Globus pallidus (tissue), 1 donor: ENCODE measurements at regions not wholly inside any gene's neighbourhood (a gene's known extent, or its start where the extent isn't known, plus 50 kb on each side); places are given as distances from the start of the nearest gene placed in this dataset.
A peak's percentile ranks its signal among the peaks of the same experiment; 100 is the strongest.

ENCODE experiments used
- DNase-seq: peaks from one replicate; pipeline ENCODE4 v3.0.0-alpha.2; 2015; ENCODE audit warnings: low spot score

- no peak for DNase-seq
These were observed 74.3 kb downstream of the ANKRD7 start for GRCh38 chr7:118298771-118299170.

DNA sequence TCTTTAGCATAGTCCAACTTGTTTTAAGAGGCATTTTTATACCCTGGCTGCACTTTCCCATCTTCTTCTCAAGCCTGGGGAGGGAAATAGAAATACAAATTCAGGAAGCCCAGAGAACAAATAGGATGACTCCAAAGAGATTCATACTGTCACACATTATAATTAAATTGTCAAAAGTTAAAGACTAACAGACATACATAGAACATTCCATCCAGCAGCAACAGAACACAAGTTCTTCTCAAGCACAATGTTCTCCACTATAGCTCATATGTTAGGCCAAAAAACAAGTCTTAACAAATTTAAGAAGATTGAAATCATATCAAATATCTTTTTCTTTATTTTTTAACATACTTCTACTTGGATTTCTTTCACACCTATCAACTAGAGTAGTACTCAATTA, 75.7 kb downstream of the ANKRD7 start:
- no peak for DNase-seq

DNA sequence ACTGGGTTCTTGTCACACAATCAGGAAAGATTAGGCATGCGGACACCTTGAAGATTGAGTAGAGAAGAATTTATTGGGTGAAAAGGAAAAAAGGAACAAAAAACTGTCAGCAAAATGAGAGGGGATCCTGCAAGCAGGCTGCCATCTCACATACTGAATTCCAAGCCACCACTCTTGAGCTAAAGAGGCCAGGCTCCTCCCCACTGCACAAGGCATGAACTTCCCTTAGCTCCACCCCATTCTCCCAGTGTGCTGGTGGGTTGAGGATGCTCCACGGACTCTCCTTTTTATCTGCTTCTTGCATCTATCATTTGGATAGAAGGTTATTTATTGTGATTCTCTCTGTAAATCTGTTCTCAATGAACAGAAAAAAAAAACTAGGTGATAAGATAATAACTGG, 79.6 kb downstream of the ANKRD7 start:
- DNase-seq = no peak

- DNase-seq = no peak
These were observed 81.2 kb downstream of the ANKRD7 start for GRCh38 chr7:118305671-118306070.

DNA sequence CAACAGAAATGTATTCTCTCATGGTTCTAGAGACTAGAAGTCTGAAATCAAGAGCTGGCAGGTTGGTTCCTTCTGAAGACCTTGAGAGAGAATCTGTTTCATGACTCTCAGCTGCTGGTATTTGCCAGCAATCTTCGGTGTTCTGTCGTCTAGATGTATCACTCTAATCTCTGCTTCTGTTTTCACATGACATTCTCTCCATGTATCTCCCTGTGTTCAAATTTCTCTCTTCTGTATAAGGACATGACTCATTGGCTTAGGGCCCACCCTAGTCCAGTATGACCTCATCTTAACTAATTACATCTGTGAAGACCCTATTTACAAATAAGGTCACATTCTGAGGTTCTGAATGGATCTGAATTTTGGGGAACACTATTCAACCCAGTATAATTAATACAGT, 82.3 kb downstream of the ANKRD7 start:
- no peak for DNase-seq

DNA sequence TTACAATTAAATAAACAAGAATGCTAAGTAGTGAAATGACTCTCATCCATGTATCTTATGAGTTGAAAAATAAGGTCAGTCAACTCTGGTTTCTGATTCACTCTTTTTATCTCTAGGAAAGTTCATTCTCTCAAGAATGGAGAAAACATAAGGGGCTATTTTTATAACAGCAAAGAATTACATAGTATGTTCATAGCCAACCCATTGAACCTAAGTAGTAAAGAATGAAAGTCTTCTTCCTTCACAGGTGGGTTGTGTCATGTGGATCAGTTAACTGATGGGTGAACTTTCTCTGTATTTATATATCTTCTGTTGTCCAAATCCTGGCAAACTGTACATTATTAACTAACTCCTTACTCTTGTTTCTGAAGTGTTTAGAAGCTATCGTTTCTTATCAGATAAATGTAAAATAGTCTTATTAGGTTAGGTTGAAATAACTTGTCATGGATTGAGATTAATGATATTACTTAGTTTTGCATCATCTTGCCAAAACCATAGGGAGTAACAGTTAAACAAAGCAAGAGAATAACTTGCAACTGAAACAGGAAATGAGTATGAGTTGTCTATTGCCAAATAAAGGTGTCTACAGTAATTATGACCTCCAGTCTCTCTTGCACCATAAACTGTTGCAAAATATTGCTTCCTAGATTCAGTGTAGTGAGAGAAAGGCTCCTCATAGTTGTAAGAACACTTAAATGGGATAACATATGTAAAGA, 86.8 kb downstream of the ANKRD7 start:
- DNase-seq = no peak

DNA sequence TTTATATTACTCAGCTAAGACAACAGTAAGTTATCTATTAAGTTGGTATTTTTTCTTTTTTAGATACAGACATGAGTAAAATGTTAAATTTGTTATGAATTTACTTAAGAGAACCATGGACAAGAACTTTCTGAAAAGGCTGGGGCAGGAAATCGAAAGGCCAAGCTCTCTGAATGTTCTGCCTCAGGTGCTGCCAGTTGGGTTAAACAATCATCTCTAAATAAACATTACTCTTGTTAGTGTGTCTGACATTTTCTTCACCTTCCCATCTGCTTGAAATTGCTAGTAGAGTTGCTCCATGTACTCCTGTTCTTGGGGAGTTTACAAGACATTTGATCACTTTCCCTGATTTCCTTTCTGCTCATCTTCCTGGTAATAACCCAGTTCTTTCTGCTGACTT, 87.5 kb downstream of the ANKRD7 start:
- no peak for DNase-seq

GRCh38 chr7:118312966-118313365, 88.5 kb downstream of the ANKRD7 start:
- DNase-seq = no peak

GRCh38 chr7:118324790-118325449, 100.4 kb downstream of the ANKRD7 start:
- no peak for DNase-seq

DNA sequence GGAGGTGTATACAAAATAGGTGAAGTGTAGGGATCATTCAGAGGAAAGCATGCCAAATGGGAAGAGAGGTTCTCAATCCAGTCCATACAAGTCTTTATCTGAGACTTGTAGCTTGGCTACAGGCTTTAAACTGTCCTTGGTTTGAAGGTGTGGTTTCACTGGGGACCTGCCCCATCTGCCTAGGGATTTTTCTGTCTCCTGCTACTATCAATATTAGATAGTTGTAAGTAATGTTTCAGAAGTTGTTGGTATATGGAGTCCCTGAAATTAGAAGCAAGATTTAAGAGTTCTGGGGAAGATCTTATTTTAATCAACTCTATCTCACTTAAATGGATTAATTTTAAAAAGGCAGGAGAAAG, 100.9 kb downstream of the ANKRD7 start:
- DNase-seq = no peak

DNA sequence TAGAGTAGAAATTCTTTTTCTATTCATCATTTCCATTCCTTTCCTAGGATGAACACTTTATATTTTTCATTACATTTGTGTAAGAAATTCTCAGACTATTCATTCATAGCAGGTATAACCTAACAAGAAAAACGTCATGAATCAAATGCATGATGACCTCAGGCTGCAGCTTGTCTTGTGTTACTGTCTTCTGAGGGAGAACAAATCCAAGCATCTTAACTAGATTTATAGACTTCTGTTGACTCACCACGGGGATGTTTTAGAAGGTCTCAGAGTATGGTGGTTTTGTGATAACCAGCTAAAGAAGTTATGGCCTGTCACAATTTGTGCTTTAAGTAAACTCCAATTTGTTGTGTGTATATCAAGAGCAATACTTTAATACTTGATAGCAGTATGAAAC, 102.7 kb downstream of the ANKRD7 start:
- no peak for DNase-seq

DNA sequence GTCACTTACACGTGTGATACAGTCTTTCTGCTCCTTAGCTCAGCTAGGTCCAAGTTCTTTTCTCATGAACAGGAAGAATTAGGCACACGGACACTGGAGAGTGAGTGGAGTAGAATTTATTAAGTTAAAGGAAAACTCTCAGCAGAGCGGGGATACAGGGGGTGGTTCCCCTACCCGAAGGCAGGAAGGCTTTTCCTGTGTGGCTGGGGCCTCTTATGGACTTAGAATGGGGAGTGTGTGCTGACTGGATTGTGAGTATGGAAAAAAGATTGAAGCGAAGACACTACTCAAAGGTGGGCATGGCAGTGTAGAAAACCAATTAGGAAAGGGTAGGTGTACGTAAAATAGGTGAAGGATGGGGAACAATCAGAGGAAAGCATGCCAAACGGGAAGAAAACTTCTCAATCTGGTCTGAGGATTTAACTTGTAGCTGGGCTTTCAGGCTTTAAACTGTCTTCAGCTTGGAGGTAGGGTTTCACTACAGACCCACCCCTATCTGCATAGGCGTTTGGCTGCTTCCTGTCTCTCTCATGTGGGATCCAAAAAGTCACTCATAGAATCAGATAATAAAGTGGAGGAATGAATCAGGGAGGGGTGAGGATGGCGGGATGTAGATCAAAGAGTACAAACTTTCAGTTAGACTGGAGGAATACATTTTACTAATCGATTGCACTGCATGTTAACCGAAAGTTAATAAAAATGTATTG, 104.2 kb downstream of the ANKRD7 start:
- no peak for DNase-seq

DNA sequence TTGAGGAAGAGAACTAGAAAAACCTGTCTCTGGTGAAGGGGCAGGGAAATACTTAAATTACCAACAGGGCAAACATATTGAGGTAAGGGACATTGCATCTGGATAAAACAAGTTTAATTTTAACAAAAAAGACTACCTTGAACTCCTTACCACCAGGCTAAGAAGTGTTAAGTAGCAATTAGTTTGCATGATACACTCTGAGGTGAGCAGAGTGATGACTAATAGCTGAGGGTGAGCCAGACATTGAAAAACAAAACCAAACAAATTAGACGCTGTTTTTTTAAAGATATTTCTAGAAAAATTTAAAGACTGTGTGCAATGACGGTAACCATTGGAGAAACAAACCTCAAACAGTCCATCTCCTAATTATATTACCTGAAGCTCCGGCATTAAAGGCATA, 105.9 kb downstream of the ANKRD7 start:
- no peak for DNase-seq

DNA sequence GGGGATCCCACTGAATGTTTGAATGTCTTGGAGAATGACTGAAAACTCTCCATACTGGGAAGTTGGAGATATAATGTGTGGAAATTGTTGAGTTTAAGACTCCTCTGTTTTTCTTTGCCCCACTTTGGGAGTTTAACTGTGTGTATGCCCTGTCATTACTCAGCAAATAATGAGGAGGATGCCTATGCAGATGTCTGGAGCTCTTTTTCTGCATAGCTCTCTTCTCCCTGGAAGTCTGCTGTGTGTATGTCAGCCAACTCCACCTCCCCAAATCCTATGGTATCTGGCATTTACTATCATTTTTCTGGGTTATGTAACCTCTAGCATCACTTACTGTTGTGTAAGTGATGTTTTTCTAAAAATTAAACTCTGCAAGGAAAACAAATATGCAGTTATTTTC, 122.2 kb downstream of the ANKRD7 start:
- no peak for DNase-seq

- no peak for DNase-seq
These were observed 125.1 kb downstream of the ANKRD7 start for GRCh38 chr7:118349604-118350003.

GRCh38 chr7:118350260-118350659, 125.8 kb downstream of the ANKRD7 start:
- DNase-seq = no peak

- peak; percentile 25 for DNase-seq
These were observed 128.5 kb downstream of the ANKRD7 start for GRCh38 chr7:118352867-118353453.

DNA sequence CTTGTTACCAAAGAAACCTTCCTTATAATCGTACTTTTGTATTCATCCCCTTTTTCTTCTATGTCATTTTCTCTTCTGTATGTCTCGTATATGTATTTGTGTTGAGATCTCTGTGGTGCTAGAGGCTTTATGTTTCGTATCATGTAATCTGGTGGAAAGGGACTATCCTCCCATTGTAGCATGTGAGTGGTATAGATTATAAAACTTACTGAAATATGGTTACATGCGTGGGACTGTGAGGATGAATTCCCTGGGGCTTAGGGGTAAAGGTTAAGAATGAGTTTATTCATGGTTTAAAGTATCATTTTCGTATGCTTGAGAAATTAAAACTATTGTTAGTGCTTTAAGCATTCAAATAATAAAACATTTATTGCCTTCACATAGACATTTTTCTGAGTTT, 141.9 kb downstream of the ANKRD7 start:
- DNase-seq = no peak

DNA sequence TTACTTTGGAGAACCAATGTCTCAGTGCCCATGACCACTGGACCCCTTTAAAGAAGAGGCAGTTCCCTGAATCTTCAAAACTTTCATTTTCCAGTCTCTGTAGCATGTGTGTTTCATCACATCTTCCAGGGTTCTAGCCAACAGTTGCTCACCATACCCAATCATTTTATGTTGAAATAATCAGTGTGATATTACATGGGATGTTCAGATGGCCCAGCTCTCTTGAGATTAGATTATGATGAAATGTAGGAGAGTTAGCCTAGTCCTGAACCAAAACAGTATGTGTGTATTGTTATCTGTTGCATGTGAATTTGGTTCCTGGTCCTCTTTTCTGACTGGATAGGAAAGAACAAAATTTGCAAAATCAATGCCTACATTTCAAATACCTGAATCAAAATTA, 144.5 kb downstream of the ANKRD7 start:
- DNase-seq = no peak

DNA sequence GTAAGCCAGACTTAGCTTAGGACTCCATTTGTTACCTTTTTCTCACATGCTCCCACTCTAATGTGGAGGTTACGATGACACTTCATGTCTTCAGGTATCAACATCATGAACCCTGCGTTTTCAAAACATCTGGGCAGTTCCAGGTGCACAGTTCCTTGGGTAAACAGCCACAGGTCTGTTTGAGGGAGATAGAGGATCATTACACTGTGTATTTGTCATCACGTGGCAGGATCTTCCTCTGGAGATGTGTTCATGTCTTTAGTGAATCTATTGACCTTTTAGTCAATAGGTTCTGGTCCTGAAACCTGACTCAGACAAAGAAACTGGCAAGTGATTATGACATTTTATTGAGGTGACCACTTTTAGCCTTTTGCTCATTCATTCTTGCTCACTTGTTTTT, 145.5 kb downstream of the ANKRD7 start:
- no peak for DNase-seq

DNA sequence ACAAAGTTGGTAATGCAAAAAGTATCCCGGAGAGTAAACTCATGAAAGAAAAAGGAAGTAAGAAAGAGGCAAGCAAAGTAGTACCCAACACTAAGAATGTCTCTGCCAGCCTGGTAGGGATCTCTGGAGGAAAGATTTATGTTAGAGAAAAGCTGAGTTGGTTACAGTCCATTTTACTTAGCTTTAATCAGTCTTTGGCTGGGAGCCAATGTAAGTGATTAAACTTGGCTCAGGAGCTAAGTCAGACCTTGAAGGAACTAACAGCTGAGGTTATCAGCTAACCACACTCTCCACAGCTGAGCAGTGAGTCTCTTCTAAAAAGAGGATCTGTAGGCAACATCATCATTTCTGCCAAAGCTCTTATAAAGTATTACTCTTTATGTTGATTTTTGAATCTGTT, 148.0 kb downstream of the ANKRD7 start:
- DNase-seq = no peak

DNA sequence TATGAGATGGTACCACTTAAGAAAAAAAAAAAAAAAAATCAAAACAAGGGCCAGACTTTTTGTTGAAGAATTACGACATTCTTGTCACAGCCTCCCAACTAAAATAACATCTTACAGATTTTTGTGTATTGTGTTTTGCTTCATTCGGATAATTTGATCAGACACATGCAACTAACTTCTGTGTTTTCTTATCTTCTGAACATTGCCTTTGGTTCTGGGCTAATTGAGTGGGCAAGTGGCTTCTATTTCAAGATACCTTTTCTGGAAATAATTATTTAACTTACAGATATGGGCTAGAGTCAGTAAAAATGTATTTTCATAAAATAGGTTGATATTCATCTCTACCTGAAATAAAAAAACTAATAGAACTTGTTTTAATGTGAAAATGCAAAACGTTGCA, 165.1 kb downstream of the ANKRD7 start:
- DNase-seq = no peak

GRCh38 chr7:118404211-118404610, 179.7 kb downstream of the ANKRD7 start:
- DNase-seq = no peak
